MM.1S (cell line): ENCODE measurements at regions not wholly inside any gene's neighbourhood (a gene's known extent, or its start where the extent isn't known, plus 50 kb on each side); places are given as distances from the start of the nearest gene placed in this dataset.

Experiments used
- CTCF ChIP-seq: fragments of 300-600 bp; sonication (generic); IDR thresholded peaks from 2 replicates; pipeline ENCODE4 v1.5.1; 2016; ENCODE audit warnings: antibody characterized with exemption, low read length, mixed read lengths
- EZH2 ChIP-seq: fragments of 300-600 bp; sonication (generic); optimal IDR thresholded peaks from 2 replicates; pipeline ENCODE3; 2017; ENCODE audit warnings: low read depth, mild to moderate bottlenecking, antibody characterized with exemption, low read length, mixed read lengths

- TF ChIP-seq CTCF (no peak), EZH2 (no peak)
Measured at GRCh38 chrX:74090049-74090448, 213.9 kb upstream of the ZCCHC13 start.
